ENCODE measurements at regions not wholly inside any gene's neighbourhood (a gene's known extent, or its start where the extent isn't known, plus 50 kb on each side); places are given as distances from the start of the nearest gene placed in this dataset.

- ATAC-seq, result no peak
- H3K27ac Mint-ChIP-seq, result no peak overlapping the region
These were observed 235.0 kb downstream of the AACS start for GRCh38 chr12:125300249-125300648.

More at GRCh38 chr12:125300249-125300648, 235.0 kb downstream of the AACS start:
- Histone ChIP-seq H3K4me1 (ENCODE audit: insufficient read depth) (no peaks in the 10 kb centered on the region; the same call in 1 of the 2 replicates), H3K27ac (ENCODE audit: low read depth) (no peak overlapping the region), H3K79me2 (replicated peaks; ENCODE audit: insufficient read depth) (peaks cover 3% of the 10 kb centered on the region; the same call in 1 of the 2 replicates), H3F3A (replicated peaks; ENCODE audit: low read depth) (no peaks in the 10 kb centered on the region), H3K36me3 (ENCODE audit: insufficient read depth) (0 out of 2 replicates have a peak, but pooled peaks cover 3% of the 10 kb centered on the region), H3K4me2 (no peak overlapping the region), H3K27me3 (ENCODE audit: insufficient read depth) (no peaks in the 10 kb centered on the region), H3K4me3 (no peak overlapping the region), H2AFZ (no peak overlapping the region), H3K9me2 (ENCODE audit: insufficient read depth) (no peaks in the 10 kb centered on the region), H4K20me1 (replicated peaks; ENCODE audit: insufficient read depth) (peaks cover 2% of the 10 kb centered on the region; the same call in 1 of the 2 replicates)
- Mint-ChIP-seq H3K27me3 (ENCODE audit: insufficient read depth, low read depth, poor library complexity) (peaks cover 19% of the 10 kb centered on the region), H3K36me3 (ENCODE audit: low read depth) (peaks cover 37% of the 10 kb centered on the region), H3K4me1 (peaks cover 11% of the 10 kb centered on the region), H3K4me3 (no peak overlapping the region), H3K9me3 (peaks cover 7% of the 10 kb centered on the region; the same call in 2 of the 3 replicates)
- DNase-seq (ENCODE audit: low spot score), result no peak
- TF ChIP-seq REST (IDR thresholded peaks at IDR 0.05; ENCODE audit: unreplicated experiment) (no peak), ZNF462 (CRISPR knock-in tag; IDR thresholded peaks at IDR 0.05) (no peak), CTCF (conservative IDR thresholded peaks at IDR 0.05; ENCODE audit: low read depth in 2 of 2) (no peak)
